Neural cell (in vitro differentiated cells): ENCODE measurements at regions not wholly inside any gene's neighbourhood (a gene's known extent, or its start where the extent isn't known, plus 50 kb on each side); places are given as distances from the start of the nearest gene placed in this dataset.

Source experiments
- EZH2 ChIP-seq: fragments of 200-600, 300-800 bp; shearing (Covaris generic), sonication (generic); IDR thresholded peaks from 2 replicates; pipeline ENCODE4 v1.6.1; 2014; ENCODE audit warnings: antibody characterized with exemption, low read length, borderline replicate concordance, mild to moderate bottlenecking; ENCODE audit not compliant: insufficient read depth, poor library complexity, severe bottlenecking
- TF ChIP-seq, protein P1 (sequence below): fragments of 450-650 bp; IDR thresholded peaks from 2 replicates; pipeline ENCODE4 v1.5.1; 2014; ENCODE audit warnings: antibody characterized with exemption, mild to moderate bottlenecking, moderate library complexity; ENCODE audit not compliant: poor library complexity, severe bottlenecking
- TF ChIP-seq, protein P2 (sequence below): IDR thresholded peaks from 2 replicates; pipeline ENCODE4 v1.6.1; 2012; ENCODE audit warnings: borderline replicate concordance

GRCh38 chr15:81514725-81515124 lies 140.7 kb upstream of the TMC3 start:
- TF ChIP-seq EZH2, result no peak
- TF ChIP-seq, protein P1, sequence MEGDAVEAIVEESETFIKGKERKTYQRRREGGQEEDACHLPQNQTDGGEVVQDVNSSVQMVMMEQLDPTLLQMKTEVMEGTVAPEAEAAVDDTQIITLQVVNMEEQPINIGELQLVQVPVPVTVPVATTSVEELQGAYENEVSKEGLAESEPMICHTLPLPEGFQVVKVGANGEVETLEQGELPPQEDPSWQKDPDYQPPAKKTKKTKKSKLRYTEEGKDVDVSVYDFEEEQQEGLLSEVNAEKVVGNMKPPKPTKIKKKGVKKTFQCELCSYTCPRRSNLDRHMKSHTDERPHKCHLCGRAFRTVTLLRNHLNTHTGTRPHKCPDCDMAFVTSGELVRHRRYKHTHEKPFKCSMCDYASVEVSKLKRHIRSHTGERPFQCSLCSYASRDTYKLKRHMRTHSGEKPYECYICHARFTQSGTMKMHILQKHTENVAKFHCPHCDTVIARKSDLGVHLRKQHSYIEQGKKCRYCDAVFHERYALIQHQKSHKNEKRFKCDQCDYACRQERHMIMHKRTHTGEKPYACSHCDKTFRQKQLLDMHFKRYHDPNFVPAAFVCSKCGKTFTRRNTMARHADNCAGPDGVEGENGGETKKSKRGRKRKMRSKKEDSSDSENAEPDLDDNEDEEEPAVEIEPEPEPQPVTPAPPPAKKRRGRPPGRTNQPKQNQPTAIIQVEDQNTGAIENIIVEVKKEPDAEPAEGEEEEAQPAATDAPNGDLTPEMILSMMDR, result no peak
- TF ChIP-seq, protein P2, sequence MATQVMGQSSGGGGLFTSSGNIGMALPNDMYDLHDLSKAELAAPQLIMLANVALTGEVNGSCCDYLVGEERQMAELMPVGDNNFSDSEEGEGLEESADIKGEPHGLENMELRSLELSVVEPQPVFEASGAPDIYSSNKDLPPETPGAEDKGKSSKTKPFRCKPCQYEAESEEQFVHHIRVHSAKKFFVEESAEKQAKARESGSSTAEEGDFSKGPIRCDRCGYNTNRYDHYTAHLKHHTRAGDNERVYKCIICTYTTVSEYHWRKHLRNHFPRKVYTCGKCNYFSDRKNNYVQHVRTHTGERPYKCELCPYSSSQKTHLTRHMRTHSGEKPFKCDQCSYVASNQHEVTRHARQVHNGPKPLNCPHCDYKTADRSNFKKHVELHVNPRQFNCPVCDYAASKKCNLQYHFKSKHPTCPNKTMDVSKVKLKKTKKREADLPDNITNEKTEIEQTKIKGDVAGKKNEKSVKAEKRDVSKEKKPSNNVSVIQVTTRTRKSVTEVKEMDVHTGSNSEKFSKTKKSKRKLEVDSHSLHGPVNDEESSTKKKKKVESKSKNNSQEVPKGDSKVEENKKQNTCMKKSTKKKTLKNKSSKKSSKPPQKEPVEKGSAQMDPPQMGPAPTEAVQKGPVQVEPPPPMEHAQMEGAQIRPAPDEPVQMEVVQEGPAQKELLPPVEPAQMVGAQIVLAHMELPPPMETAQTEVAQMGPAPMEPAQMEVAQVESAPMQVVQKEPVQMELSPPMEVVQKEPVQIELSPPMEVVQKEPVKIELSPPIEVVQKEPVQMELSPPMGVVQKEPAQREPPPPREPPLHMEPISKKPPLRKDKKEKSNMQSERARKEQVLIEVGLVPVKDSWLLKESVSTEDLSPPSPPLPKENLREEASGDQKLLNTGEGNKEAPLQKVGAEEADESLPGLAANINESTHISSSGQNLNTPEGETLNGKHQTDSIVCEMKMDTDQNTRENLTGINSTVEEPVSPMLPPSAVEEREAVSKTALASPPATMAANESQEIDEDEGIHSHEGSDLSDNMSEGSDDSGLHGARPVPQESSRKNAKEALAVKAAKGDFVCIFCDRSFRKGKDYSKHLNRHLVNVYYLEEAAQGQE, result no peak
